ENCODE measurements at regions not wholly inside any gene's neighbourhood (a gene's known extent, or its start where the extent isn't known, plus 50 kb on each side); places are given as distances from the start of the nearest gene placed in this dataset.
A peak's percentile ranks its signal among the peaks of the same experiment; 100 is the strongest.

- H3K9me3 Mint-ChIP-seq, result no peaks in the 10 kb centered on the region
- H3K27ac Mint-ChIP-seq, result no peak overlapping the region
- no peak for ATAC-seq (replicated peaks)
- no peak overlapping the region for H3K4me3 Mint-ChIP-seq
- DNase-seq, result no peak
- no peaks in the 10 kb centered on the region for H3K36me3 Mint-ChIP-seq
- H3K27me3 Mint-ChIP-seq, result no peaks in the 10 kb centered on the region
- H3K4me1 Mint-ChIP-seq, result peaks cover 24 to 39% of the 10 kb centered on the region in 2 donors
Measured at GRCh38 chr15:38614621-38615020, 50.0 kb upstream of the RASGRP1 start.

- Mint-ChIP-seq H3K36me3 (no peaks in the 10 kb centered on the region), H3K4me3 (no peak overlapping the region), H3K9me3 (no peaks in the 10 kb centered on the region), H3K4me1 (peaks cover 13 to 25% of the 10 kb centered on the region in 2 donors), H3K27me3 (no peaks in the 10 kb centered on the region), H3K27ac (no peak overlapping the region)
- ATAC-seq (replicated peaks) (no peak), DNase-seq (no peak)
Measured at GRCh38 chr15:38617831-38618230, 53.2 kb upstream of the RASGRP1 start.

GRCh38 chr15:38618242-38618955 is 53.8 kb upstream of the RASGRP1 start:
- DNase-seq (no peak), ATAC-seq (replicated peaks) (no peak)
- H3K9me3 Mint-ChIP-seq, result no peaks in the 10 kb centered on the region
- no peaks in the 10 kb centered on the region for H3K27me3 Mint-ChIP-seq
- no peak overlapping the region for H3K27ac Mint-ChIP-seq
- H3K4me3 Mint-ChIP-seq, result no peak overlapping the region
- H3K36me3 Mint-ChIP-seq, result no peaks in the 10 kb centered on the region
- H3K4me1 Mint-ChIP-seq, result peaks cover 12 to 19% of the 10 kb centered on the region in 2 donors

GRCh38 chr15:38620098-38620497 is 55.5 kb upstream of the RASGRP1 start:
- no peaks in the 10 kb centered on the region for H3K36me3 Mint-ChIP-seq
- no peak overlapping the region for H3K27ac Mint-ChIP-seq
- no peak for ATAC-seq (replicated peaks)
- peaks cover 12 to 18% of the 10 kb centered on the region in 2 donors for H3K4me1 Mint-ChIP-seq
- no peak overlapping the region for H3K4me3 Mint-ChIP-seq
- H3K9me3 Mint-ChIP-seq, result no peaks in the 10 kb centered on the region
- DNase-seq, result no peak
- H3K27me3 Mint-ChIP-seq, result no peaks in the 10 kb centered on the region

GRCh38 chr15:38620851-38621594 is 56.4 kb upstream of the RASGRP1 start:
- DNase-seq, result no peak
- no peak overlapping the region for H3K27ac Mint-ChIP-seq
- ATAC-seq (replicated peaks), result peak in 1 of 2 donors; percentile 23
- H3K4me3 Mint-ChIP-seq, result no peak overlapping the region
- no peaks in the 10 kb centered on the region for H3K9me3 Mint-ChIP-seq
- H3K4me1 Mint-ChIP-seq, result peaks cover 12 to 18% of the 10 kb centered on the region in 2 donors
- H3K27me3 Mint-ChIP-seq, result no peaks in the 10 kb centered on the region
- no peaks in the 10 kb centered on the region for H3K36me3 Mint-ChIP-seq

- ATAC-seq (replicated peaks) (no peak), DNase-seq (no peak)
- H3K27ac Mint-ChIP-seq, result no peak overlapping the region
- H3K9me3 Mint-ChIP-seq, result no peaks in the 10 kb centered on the region
- peaks cover 18 to 31% of the 10 kb centered on the region in 2 donors for H3K4me1 Mint-ChIP-seq
- H3K4me3 Mint-ChIP-seq, result no peak overlapping the region
- no peaks in the 10 kb centered on the region for H3K27me3 Mint-ChIP-seq
- no peaks in the 10 kb centered on the region for H3K36me3 Mint-ChIP-seq
Measured at GRCh38 chr15:38622304-38622703, 57.7 kb upstream of the RASGRP1 start.

- H3K4me3 Mint-ChIP-seq, result no peak overlapping the region
Measured at GRCh38 chr15:38622908-38623307, 58.3 kb upstream of the RASGRP1 start.

GRCh38 chr15:38623744-38624143 is 59.1 kb upstream of the RASGRP1 start:
- peak in 1 of 2 donors; percentile 34 for ATAC-seq (replicated peaks)
- H3K36me3 Mint-ChIP-seq, result no peaks in the 10 kb centered on the region
- DNase-seq, result no peak
- H3K27me3 Mint-ChIP-seq, result no peaks in the 10 kb centered on the region
- no peak overlapping the region for H3K4me3 Mint-ChIP-seq
- H3K9me3 Mint-ChIP-seq, result no peaks in the 10 kb centered on the region
- H3K27ac Mint-ChIP-seq, result no peak overlapping the region
- H3K4me1 Mint-ChIP-seq, result peaks cover 18 to 38% of the 10 kb centered on the region in 2 donors

More at GRCh38 chr15:38622908-38623307, 58.3 kb upstream of the RASGRP1 start:
- H3K27ac Mint-ChIP-seq, result no peak overlapping the region
- H3K27me3 Mint-ChIP-seq, result no peaks in the 10 kb centered on the region
- no peaks in the 10 kb centered on the region for H3K36me3 Mint-ChIP-seq
- H3K4me1 Mint-ChIP-seq, result peaks cover 18 to 37% of the 10 kb centered on the region in 2 donors
- ATAC-seq (replicated peaks) (no peak), DNase-seq (no peak)
- no peaks in the 10 kb centered on the region for H3K9me3 Mint-ChIP-seq

GRCh38 chr15:38624244-38625205 is 59.9 kb upstream of the RASGRP1 start:
- H3K27ac Mint-ChIP-seq, result no peak overlapping the region
- no peaks in the 10 kb centered on the region for H3K9me3 Mint-ChIP-seq
- peaks cover 18 to 39% of the 10 kb centered on the region in 2 donors for H3K4me1 Mint-ChIP-seq
- DNase-seq, result no peak
- ATAC-seq (replicated peaks), result peak in 1 of 2 donors; percentile 23
- no peaks in the 10 kb centered on the region for H3K27me3 Mint-ChIP-seq
- no peaks in the 10 kb centered on the region for H3K36me3 Mint-ChIP-seq
- no peak overlapping the region for H3K4me3 Mint-ChIP-seq

- Mint-ChIP-seq H3K27me3 (no peaks in the 10 kb centered on the region), H3K36me3 (no peaks in the 10 kb centered on the region), H3K4me1 (peaks cover 10 to 38% of the 10 kb centered on the region in 2 donors), H3K4me3 (no peak overlapping the region), H3K9me3 (no peaks in the 10 kb centered on the region), H3K27ac (no peak overlapping the region)
- ATAC-seq (replicated peaks) (no peak), DNase-seq (no peak)
Measured at GRCh38 chr15:38625886-38626285, 61.3 kb upstream of the RASGRP1 start.

GRCh38 chr15:38626443-38627050 is 61.9 kb upstream of the RASGRP1 start:
- H3K9me3 Mint-ChIP-seq, result no peaks in the 10 kb centered on the region
- peak; percentile 36 to 61 for ATAC-seq (replicated peaks)
- no peak for DNase-seq
- H3K4me3 Mint-ChIP-seq, result peak overlapping the region; percentile 20 to 48
- no peaks in the 10 kb centered on the region for H3K27me3 Mint-ChIP-seq
- no peaks in the 10 kb centered on the region for H3K36me3 Mint-ChIP-seq
- peaks cover 11 to 41% of the 10 kb centered on the region in 2 donors for H3K4me1 Mint-ChIP-seq
- H3K27ac Mint-ChIP-seq, result peak overlapping the region; percentile 84

GRCh38 chr15:38627689-38628277 is 63.2 kb upstream of the RASGRP1 start:
- no peak overlapping the region for H3K4me3 Mint-ChIP-seq
- no peak overlapping the region for H3K27ac Mint-ChIP-seq
- H3K36me3 Mint-ChIP-seq, result no peaks in the 10 kb centered on the region
- H3K9me3 Mint-ChIP-seq, result no peaks in the 10 kb centered on the region
- H3K27me3 Mint-ChIP-seq, result no peaks in the 10 kb centered on the region
- peaks cover 14 to 50% of the 10 kb centered on the region in 2 donors for H3K4me1 Mint-ChIP-seq
- no peak for DNase-seq
- ATAC-seq (replicated peaks), result no peak

All from stimulated activated naive B cell treated with anti-CD40 and anti-IgM and Interleukin-4, amounts not matched to agents 10 μg/mL and 1 μg/mL and 100 μg/mL, for 72 hours (primary cell).